GM12873 (cell line): ENCODE measurements at regions not wholly inside any gene's neighbourhood (a gene's known extent, or its start where the extent isn't known, plus 50 kb on each side); places are given as distances from the start of the nearest gene placed in this dataset.

ENCODE experiments used
- CTCF ChIP-seq: IDR thresholded peaks from 2 replicates; pipeline ENCODE4 v1.5.1; 2012; ENCODE audit warnings: low read depth, mild to moderate bottlenecking, moderate library complexity, low read length, control low read depth; ENCODE audit not compliant: insufficient read depth; ENCODE audit errors: missing control alignments

- TF ChIP-seq CTCF = no peak
Measured at GRCh38 chr3:137820366-137820765, 56.3 kb downstream of the SOX14 start.

GRCh38 chr3:137835096-137835495 lies 71.0 kb downstream of the SOX14 start:
- no peak for TF ChIP-seq CTCF

GRCh38 chr3:137845194-137845593 lies 81.1 kb downstream of the SOX14 start:
- no peak for TF ChIP-seq CTCF

- no peak for TF ChIP-seq CTCF
Measured at GRCh38 chr3:137845666-137846065, 81.6 kb downstream of the SOX14 start.

- no peak for TF ChIP-seq CTCF
Measured at GRCh38 chr3:137852391-137852830, 88.3 kb downstream of the SOX14 start.

- no peak for TF ChIP-seq CTCF
Measured at GRCh38 chr3:137854533-137855261, 90.6 kb downstream of the SOX14 start.

GRCh38 chr3:137866001-137866400 lies 101.9 kb downstream of the SOX14 start:
- TF ChIP-seq CTCF = no peak
